ENCODE measurements at regions not wholly inside any gene's neighbourhood (a gene's known extent, or its start where the extent isn't known, plus 50 kb on each side); places are given as distances from the start of the nearest gene placed in this dataset.

DNA sequence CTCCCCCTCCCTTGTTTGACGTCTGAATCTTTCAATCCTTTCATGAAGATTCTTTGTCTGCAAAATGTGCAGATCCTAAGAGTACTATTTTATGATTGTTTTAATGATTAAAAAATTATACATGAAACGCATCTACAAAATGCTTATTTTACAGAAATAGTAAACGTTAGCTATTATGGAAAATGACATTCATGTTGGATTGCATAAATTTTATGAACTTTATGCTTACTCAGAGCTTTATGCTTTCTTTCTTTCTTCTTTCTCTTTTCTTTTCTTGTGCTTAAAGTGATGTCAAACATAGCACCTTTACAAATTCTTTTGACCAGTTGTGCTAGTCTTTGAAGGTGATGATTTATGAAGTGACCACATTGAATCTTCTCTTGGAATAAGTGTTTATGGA is 805.4 kb downstream of the ADCYAP1 start:
- TF ChIP-seq, protein P1, sequence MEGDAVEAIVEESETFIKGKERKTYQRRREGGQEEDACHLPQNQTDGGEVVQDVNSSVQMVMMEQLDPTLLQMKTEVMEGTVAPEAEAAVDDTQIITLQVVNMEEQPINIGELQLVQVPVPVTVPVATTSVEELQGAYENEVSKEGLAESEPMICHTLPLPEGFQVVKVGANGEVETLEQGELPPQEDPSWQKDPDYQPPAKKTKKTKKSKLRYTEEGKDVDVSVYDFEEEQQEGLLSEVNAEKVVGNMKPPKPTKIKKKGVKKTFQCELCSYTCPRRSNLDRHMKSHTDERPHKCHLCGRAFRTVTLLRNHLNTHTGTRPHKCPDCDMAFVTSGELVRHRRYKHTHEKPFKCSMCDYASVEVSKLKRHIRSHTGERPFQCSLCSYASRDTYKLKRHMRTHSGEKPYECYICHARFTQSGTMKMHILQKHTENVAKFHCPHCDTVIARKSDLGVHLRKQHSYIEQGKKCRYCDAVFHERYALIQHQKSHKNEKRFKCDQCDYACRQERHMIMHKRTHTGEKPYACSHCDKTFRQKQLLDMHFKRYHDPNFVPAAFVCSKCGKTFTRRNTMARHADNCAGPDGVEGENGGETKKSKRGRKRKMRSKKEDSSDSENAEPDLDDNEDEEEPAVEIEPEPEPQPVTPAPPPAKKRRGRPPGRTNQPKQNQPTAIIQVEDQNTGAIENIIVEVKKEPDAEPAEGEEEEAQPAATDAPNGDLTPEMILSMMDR (IDR thresholded peaks at IDR 0.05), result no peak
- TF ChIP-seq POLR2A (IDR thresholded peaks at IDR 0.05), result no peak

Measured in sigmoid colon (tissue), 3 donors.